GM10266 (cell line): ENCODE measurements at regions not wholly inside any gene's neighbourhood (a gene's known extent, or its start where the extent isn't known, plus 50 kb on each side); places are given as distances from the start of the nearest gene placed in this dataset.

Source experiments
- DNase-seq: peaks from one replicate; pipeline ENCODE4 v3.0.0; 2012; ENCODE audit errors: extremely low spot score
- TF ChIP-seq, protein P1 (sequence below): IDR thresholded peaks from 2 replicates; pipeline ENCODE4 v1.5.1; 2012; ENCODE audit warnings: mild to moderate bottlenecking, low read depth; ENCODE audit not compliant: control insufficient read depth, insufficient read depth; ENCODE audit errors: missing control alignments

DNA sequence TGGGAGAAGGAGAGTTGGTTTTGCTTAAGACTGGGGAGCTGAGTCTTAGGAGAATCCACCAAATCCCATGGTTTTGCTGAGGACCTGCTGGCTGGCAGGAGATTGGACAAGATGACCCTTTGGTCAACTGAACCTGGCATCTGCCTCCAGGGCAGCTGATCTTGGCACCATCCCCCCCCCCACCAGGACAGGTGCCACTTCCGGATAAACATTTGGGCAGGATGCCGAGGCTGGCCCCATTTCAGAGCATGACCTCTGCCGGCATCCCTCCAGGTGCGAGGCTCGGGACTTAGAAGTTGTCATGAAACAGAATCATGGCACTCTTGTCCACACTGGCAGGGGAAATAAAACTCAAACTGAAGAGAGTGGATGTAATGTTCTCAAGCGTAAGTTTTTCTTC lies 165.6 kb downstream of the MACROH2A1 start:
- no peak for DNase-seq
- TF ChIP-seq, protein P1, sequence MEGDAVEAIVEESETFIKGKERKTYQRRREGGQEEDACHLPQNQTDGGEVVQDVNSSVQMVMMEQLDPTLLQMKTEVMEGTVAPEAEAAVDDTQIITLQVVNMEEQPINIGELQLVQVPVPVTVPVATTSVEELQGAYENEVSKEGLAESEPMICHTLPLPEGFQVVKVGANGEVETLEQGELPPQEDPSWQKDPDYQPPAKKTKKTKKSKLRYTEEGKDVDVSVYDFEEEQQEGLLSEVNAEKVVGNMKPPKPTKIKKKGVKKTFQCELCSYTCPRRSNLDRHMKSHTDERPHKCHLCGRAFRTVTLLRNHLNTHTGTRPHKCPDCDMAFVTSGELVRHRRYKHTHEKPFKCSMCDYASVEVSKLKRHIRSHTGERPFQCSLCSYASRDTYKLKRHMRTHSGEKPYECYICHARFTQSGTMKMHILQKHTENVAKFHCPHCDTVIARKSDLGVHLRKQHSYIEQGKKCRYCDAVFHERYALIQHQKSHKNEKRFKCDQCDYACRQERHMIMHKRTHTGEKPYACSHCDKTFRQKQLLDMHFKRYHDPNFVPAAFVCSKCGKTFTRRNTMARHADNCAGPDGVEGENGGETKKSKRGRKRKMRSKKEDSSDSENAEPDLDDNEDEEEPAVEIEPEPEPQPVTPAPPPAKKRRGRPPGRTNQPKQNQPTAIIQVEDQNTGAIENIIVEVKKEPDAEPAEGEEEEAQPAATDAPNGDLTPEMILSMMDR: no peak

GRCh38 chr5:135232958-135233357 lies 166.1 kb downstream of the MACROH2A1 start:
- TF ChIP-seq, protein P1: no peak

DNA sequence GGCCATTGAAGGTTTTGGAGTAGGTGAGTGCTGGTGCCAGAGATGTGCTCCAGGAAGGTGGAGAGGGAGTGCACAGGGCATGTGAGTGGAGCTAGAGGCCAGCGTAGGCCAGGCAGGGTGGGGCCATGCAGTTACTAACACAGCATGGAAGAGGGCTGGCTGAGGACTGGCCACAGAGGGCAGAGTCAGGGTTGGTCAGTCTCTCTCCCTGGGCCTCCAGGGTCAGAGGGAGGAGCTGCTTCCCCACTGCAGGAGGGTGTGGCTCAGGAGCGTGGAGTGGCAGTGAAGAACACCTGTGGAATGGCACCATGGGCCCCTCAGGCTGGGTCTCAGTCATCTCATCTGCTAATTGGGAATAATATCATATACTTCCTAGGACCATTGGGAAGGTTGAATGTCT lies 167.7 kb downstream of the MACROH2A1 start:
- no peak for DNase-seq
- TF ChIP-seq, protein P1: no peak

More at GRCh38 chr5:135232958-135233357, 166.1 kb downstream of the MACROH2A1 start:
- DNase-seq: no peak

GRCh38 chr5:135230251-135230925 lies 168.6 kb downstream of the MACROH2A1 start:
- TF ChIP-seq, protein P1: no peak
- no peak for DNase-seq

- TF ChIP-seq, protein P1: no peak
- DNase-seq: no peak
These were observed 169.3 kb downstream of the MACROH2A1 start for GRCh38 chr5:135229679-135230132.

DNA sequence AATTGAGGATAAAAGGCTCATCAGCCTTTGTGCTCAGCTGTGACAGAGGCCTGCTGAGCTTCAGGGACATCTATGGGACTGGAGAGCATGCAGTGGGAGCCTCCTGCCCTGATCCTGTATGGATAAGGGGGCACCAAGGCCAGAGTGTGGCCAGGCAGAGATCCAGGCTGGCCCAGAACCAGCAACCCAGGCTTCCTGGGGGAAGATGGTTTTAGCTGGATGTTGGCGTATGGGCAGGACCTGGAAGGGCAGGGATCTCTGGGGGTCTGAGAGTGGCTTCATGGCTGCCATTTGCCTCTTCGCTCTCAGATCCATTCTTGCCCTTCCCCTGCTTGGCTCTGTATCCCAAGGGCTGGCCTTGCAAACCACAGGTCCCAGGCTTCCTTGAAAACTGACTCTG lies 169.9 kb downstream of the MACROH2A1 start:
- TF ChIP-seq, protein P1: no peak
- no peak for DNase-seq

GRCh38 chr5:135228222-135228621 lies 170.8 kb downstream of the MACROH2A1 start:
- TF ChIP-seq, protein P1: no peak
- no peak for DNase-seq
